ENCODE measurements at regions not wholly inside any gene's neighbourhood (a gene's known extent, or its start where the extent isn't known, plus 50 kb on each side); places are given as distances from the start of the nearest gene placed in this dataset.

GRCh38 chr5:147956842-147957223 is 50.5 kb upstream of the C5orf46 start:
- no peak for TF ChIP-seq CTCF (IDR thresholded peaks at IDR 0.05; ENCODE audit: control insufficient read depth, extremely low read depth, insufficient read depth)
- DNase-seq (ENCODE audit: low read depth), result no peak
- H3K4me3 ChIP-seq (ENCODE audit: low read depth, low read length), result no peak overlapping the region

- H3K4me3 ChIP-seq (ENCODE audit: low read depth, low read length), result no peak overlapping the region
- TF ChIP-seq CTCF (IDR thresholded peaks at IDR 0.05; ENCODE audit: control insufficient read depth, extremely low read depth, insufficient read depth), result no peak
- no peak for DNase-seq (ENCODE audit: low read depth)
Measured at GRCh38 chr5:147956064-147956841, 49.9 kb upstream of the C5orf46 start.
